PC-9 (cell line): ENCODE measurements at regions not wholly inside any gene's neighbourhood (a gene's known extent, or its start where the extent isn't known, plus 50 kb on each side); places are given as distances from the start of the nearest gene placed in this dataset.

Source experiments
- BruUV-seq: library from RNA; stranded (reverse); fragments of 400-500 nt; replicated peaks from 2 replicates; lab custom pipeline; 2021; lab: Mats Ljungman, UMichigan
- CTCF ChIA-PET: fragments of 300-600 bp; sonication (Branson Sonifier 250); formaldehyde crosslinking; loops from one replicate; lab custom pipeline; 2022; ENCODE audit warnings: antibody characterized with exemption; lab: Charles Lee
- POLR2A ChIA-PET: fragments of 300-600 bp; sonication (Branson Sonifier 250); formaldehyde crosslinking; loops from one replicate; lab custom pipeline; 2022; ENCODE audit warnings: antibody characterized with exemption; ENCODE audit not compliant: unreplicated experiment; lab: Charles Lee
- DNase-seq, 2 experiments: peaks; one replicate each; pipeline versions ENCODE4 v3.0.0 to v3.0.0-alpha.2; 2015 to 2022; ENCODE audit warnings: mixed read lengths in 1 of 2
- H2AFZ ChIP-seq: fragments of 200-600 bp; sonication (generic); 2 replicates; pipeline ENCODE4 v1.8.1; 2017; ENCODE audit warnings: antibody characterized with exemption
- H3F3A ChIP-seq: fragments of 200-600 bp; sonication (generic); 2 replicates; pipeline ENCODE4 v1.8.1; 2017; ENCODE audit warnings: antibody characterized with exemption, mild to moderate bottlenecking, low read depth; ENCODE audit not compliant: insufficient read depth
- H3K27ac ChIP-seq: fragments of 200-600 bp; sonication (generic); 2 replicates; pipeline ENCODE4 v1.6.1; 2016; ENCODE audit warnings: mixed run types
- H3K27me3 ChIP-seq: fragments of 200-600 bp; sonication (generic); 2 replicates; pipeline ENCODE4 v1.6.1; 2016; ENCODE audit warnings: low read depth, mixed run types; ENCODE audit not compliant: insufficient read depth
- H3K36me3 ChIP-seq: fragments of 200-600 bp; sonication (generic); 2 replicates; pipeline ENCODE4 v1.6.1; 2016; ENCODE audit warnings: low read depth, mixed run types
- H3K4me1 ChIP-seq: fragments of 200-600 bp; sonication (generic); replicated peaks from 2 replicates; pipeline ENCODE4 v1.6.1; 2016; ENCODE audit warnings: mixed run types; ENCODE audit not compliant: insufficient read depth
- H3K4me2 ChIP-seq: fragments of 200-600 bp; sonication (generic); 2 replicates; pipeline ENCODE4 v1.6.1; 2017; ENCODE audit warnings: mixed run types
- H3K4me3 ChIP-seq: fragments of 200-600 bp; sonication (generic); 2 replicates; pipeline ENCODE4 v1.6.1; 2016; ENCODE audit warnings: mixed run types
- H3K79me2 ChIP-seq: fragments of 200-600 bp; sonication (generic); 2 replicates; pipeline ENCODE4 v1.6.1; 2017; ENCODE audit warnings: low read depth, mixed run types
- H3K9me2 ChIP-seq: fragments of 200-600 bp; sonication (generic); 2 replicates; pipeline ENCODE4 v1.8.1; 2017; ENCODE audit warnings: mild to moderate bottlenecking; ENCODE audit not compliant: insufficient read depth
- H3K9me3 ChIP-seq: fragments of 200-600 bp; sonication (generic); 2 replicates; pipeline ENCODE4 v1.8.1; 2016; ENCODE audit warnings: low read depth; ENCODE audit not compliant: insufficient read depth
- H4K20me1 ChIP-seq: fragments of 200-600 bp; sonication (generic); 2 replicates; pipeline ENCODE4 v1.8.1; 2017; ENCODE audit not compliant: insufficient read depth
- CTCF ChIP-seq: fragments of 200-600 bp; sonication (generic); conservative IDR thresholded peaks from 2 replicates; pipeline ENCODE4 v1.6.1; 2017; ENCODE audit warnings: mixed run types, antibody characterized with exemption, mild to moderate bottlenecking, moderate library complexity
- EZH2 ChIP-seq: fragments of 200-600 bp; sonication (generic); IDR thresholded peaks from 2 replicates; pipeline ENCODE4 v1.8.0; 2017; ENCODE audit warnings: antibody characterized with exemption, low read depth
- intact Hi-C: fragments of 100-400 bp; cut with micrococcal nuclease; formaldehyde crosslinking; loops from one replicate; pipeline ENCODE4 v1.10.0; 2022; ENCODE audit not compliant: unreplicated experiment

GRCh38 chr21:36572039-36572438 lies 92.1 kb upstream of the CLDN14 start:
- H3K27ac ChIP-seq, result no peak overlapping the region
- CTCF ChIA-PET, result no interaction called here

DNA sequence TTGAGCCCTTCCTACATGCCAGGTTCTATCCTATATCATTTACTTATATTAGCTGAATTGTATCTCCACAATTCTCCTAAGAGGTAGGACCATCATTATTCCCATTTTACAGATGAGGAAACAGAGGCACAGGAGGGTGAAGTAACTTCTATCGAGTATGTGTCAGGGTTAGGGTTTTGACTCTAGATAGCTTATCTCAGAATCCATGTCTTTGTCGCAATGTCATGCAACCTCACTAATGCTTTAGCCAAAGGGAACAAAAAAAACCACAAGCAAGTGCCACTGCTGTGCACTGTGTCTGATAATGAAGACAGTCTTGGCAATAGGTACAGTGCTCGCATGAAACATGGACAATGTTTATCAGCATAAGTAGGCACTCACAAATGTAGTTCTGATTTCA lies 95.4 kb upstream of the CLDN14 start:
- intact Hi-C loops, result no loop called here
- no peaks in the 10 kb centered on the region for H3K9me2 ChIP-seq
- no peaks in the 10 kb centered on the region for H3K36me3 ChIP-seq
- no peaks in the 10 kb centered on the region for H3K27me3 ChIP-seq
- no peak overlapping the region for H2AFZ ChIP-seq
- no peak overlapping the region for H3K4me2 ChIP-seq
- H3K4me3 ChIP-seq, result no peak overlapping the region
- no peaks in the 10 kb centered on the region for H3K79me2 ChIP-seq
- H3K9me3 ChIP-seq, result no peaks in the 10 kb centered on the region
- BruUV-seq, result no TSS peak
- H4K20me1 ChIP-seq, result no peaks in the 10 kb centered on the region
- ChIA-PET CTCF (no interaction called here), POLR2A (no interaction called here)
- H3K27ac ChIP-seq, result no peak overlapping the region
- no peaks in the 10 kb centered on the region for H3K4me1 ChIP-seq
- DNase-seq, result no peak
- TF ChIP-seq CTCF, result no peak
- no peak for TF ChIP-seq EZH2
- H3F3A ChIP-seq, result no peaks in the 10 kb centered on the region

More at GRCh38 chr21:36572039-36572438, 92.1 kb upstream of the CLDN14 start:
- POLR2A ChIA-PET, result no interaction called here
- no peak for TF ChIP-seq EZH2
- TF ChIP-seq CTCF, result no peak
- H3K4me1 ChIP-seq, result no peaks in the 10 kb centered on the region
- no peak overlapping the region for H2AFZ ChIP-seq
- no peak overlapping the region for H3K4me2 ChIP-seq
- intact Hi-C loops, result no loop called here
- no peak overlapping the region for H3K4me3 ChIP-seq
- no peak for DNase-seq
- no peaks in the 10 kb centered on the region for H3K9me2 ChIP-seq
- no peaks in the 10 kb centered on the region for H4K20me1 ChIP-seq
- H3K9me3 ChIP-seq, result no peaks in the 10 kb centered on the region
- no TSS peak for BruUV-seq
- no peaks in the 10 kb centered on the region for H3K36me3 ChIP-seq
- H3K27me3 ChIP-seq, result no peaks in the 10 kb centered on the region
- no peaks in the 10 kb centered on the region for H3K79me2 ChIP-seq
- no peaks in the 10 kb centered on the region for H3F3A ChIP-seq

DNA sequence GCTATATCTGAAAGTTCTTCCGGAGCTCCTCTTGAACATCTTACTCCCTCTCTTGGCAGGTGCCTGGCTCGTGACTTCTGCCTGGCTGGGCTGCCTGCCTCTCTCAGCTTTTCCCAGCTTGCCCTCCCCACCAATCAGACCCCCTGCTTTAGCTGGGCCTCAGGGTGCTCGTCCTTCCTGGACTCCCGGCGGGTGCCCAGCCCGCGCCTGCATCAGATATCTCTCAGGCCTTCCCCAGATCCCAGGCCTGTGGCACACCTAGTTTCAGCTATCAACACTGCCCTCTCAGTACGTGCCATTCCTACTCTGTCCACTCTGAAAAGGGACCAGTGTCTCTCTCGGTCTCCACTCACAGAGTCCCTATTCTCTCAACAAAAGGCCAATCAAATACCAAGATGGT lies 96.5 kb upstream of the CLDN14 start:
- H3F3A ChIP-seq, result no peaks in the 10 kb centered on the region
- no peaks in the 10 kb centered on the region for H3K9me3 ChIP-seq
- intact Hi-C loops, result no loop called here
- no peak for DNase-seq
- TF ChIP-seq CTCF (no peak), EZH2 (no peak)
- no TSS peak for BruUV-seq
- H2AFZ ChIP-seq, result no peak overlapping the region
- H3K27ac ChIP-seq, result no peak overlapping the region
- no peaks in the 10 kb centered on the region for H4K20me1 ChIP-seq
- H3K9me2 ChIP-seq, result no peaks in the 10 kb centered on the region
- H3K4me3 ChIP-seq, result no peak overlapping the region
- H3K4me2 ChIP-seq, result no peak overlapping the region
- no peaks in the 10 kb centered on the region for H3K4me1 ChIP-seq
- CTCF ChIA-PET, result interaction anchor here (0.6 kb wide), 1 partner anchor 58 kb away, joined by 7 read pairs; no protein-coding TSS in a partner anchor
- no peaks in the 10 kb centered on the region for H3K27me3 ChIP-seq
- POLR2A ChIA-PET, result no interaction called here
- no peaks in the 10 kb centered on the region for H3K36me3 ChIP-seq
- no peaks in the 10 kb centered on the region for H3K79me2 ChIP-seq
